GM12878 (cell line): ENCODE measurements at regions not wholly inside any gene's neighbourhood (a gene's known extent, or its start where the extent isn't known, plus 50 kb on each side); places are given as distances from the start of the nearest gene placed in this dataset.

Experiments used
- ATAC-seq: fragments of 200-7000 bp; cut with Tn5 transposase; 3 replicates; pipeline ENCODE4 v1.9.1; 2020; ENCODE audit warnings: mild to moderate bottlenecking, moderate library complexity
- BruUV-seq: library from RNA; stranded (reverse); fragments of 400-500 nt; replicated peaks from 2 replicates; lab custom pipeline; 2021; lab: Mats Ljungman, UMichigan
- CTCF ChIA-PET: fragments of 300-600 bp; sonication (Branson Sonifier 250); formaldehyde crosslinking; extraction: SDS; loops from one replicate; lab custom pipeline; 2021; ENCODE audit warnings: inconsistent platforms; lab: Yijun Ruan, JAX
- POLR2A ChIA-PET: fragments of 350-600 bp; formaldehyde crosslinking; extraction: SDS; loops from one replicate; lab custom pipeline; 2021; ENCODE audit warnings: inconsistent platforms; lab: Charles Lee
- RAD21 ChIA-PET: fragments of 300-600 bp; sonication (Branson Sonifier 250); formaldehyde crosslinking; loops from one replicate; lab custom pipeline; 2023; ENCODE audit warnings: antibody characterized with exemption; ENCODE audit not compliant: unreplicated experiment; lab: Charles Lee
- SMC1A ChIA-PET: fragments of 300-600 bp; sonication (Branson Sonifier 250); formaldehyde crosslinking; loops from one replicate; lab custom pipeline; 2023; ENCODE audit not compliant: unreplicated experiment, uncharacterized antibody; lab: Charles Lee
- DNase-seq: peaks from one replicate; pipeline ENCODE4 v3.0.0-alpha.2; 2011; ENCODE audit warnings: low read depth, low spot score
- FAIRE-seq: peaks from 3 replicates; lab custom pipeline; 2011; peaks lifted over from hg19 to GRCh38; lab: Jason Lieb, UNC
- H2AFZ ChIP-seq: 2 replicates; pipeline ENCODE4 v1.6.0; 2011; ENCODE audit warnings: low read depth, low read length, control low read depth; ENCODE audit not compliant: control insufficient read depth
- H3K27ac ChIP-seq: 2 replicates; pipeline ENCODE4 v1.5.1; 2011; ENCODE audit warnings: control low read depth; ENCODE audit not compliant: control insufficient read depth, insufficient read depth
- H3K27me3 ChIP-seq, 2 experiments: replicated peaks in 1 of 2; 2 replicates each; pipeline versions ENCODE4 v1.6.0 to v1.6.1; 2011; ENCODE audit warnings: low read length in 1 of 2; ENCODE audit not compliant: control insufficient read depth in 2 of 2, insufficient read depth in 2 of 2
- H3K36me3 ChIP-seq, 2 experiments: 2 replicates each; pipeline ENCODE4 v1.5.1; 2011; ENCODE audit warnings: low read length in 1 of 2; ENCODE audit not compliant: control insufficient read depth in 2 of 2, insufficient read depth in 2 of 2
- H3K4me1 ChIP-seq: 2 replicates; pipeline ENCODE4 v1.6.1; 2011; ENCODE audit warnings: mild to moderate bottlenecking, low read length, moderate library complexity, mixed read lengths; ENCODE audit not compliant: control insufficient read depth, insufficient read depth
- H3K4me2 ChIP-seq: 2 replicates; pipeline ENCODE4 v1.6.0; 2011; ENCODE audit warnings: control low read depth; ENCODE audit not compliant: control insufficient read depth, insufficient read depth
- H3K4me3 ChIP-seq: fragments of 200-600 bp; sonication (generic); 2 replicates; pipeline ENCODE4 v1.5.1; 2016
- H3K79me2 ChIP-seq: 2 replicates; pipeline ENCODE4 v1.6.0; 2011; ENCODE audit warnings: low read length; ENCODE audit not compliant: control insufficient read depth, insufficient read depth
- H3K9ac ChIP-seq: 2 replicates; pipeline ENCODE4 v1.8.0; 2011; ENCODE audit warnings: low read length, control low read depth, mixed read lengths; ENCODE audit not compliant: control insufficient read depth, insufficient read depth
- H3K9me3 ChIP-seq: replicated peaks from 3 replicates; pipeline ENCODE4 v1.5.1; 2011; ENCODE audit warnings: mild to moderate bottlenecking, low read length; ENCODE audit not compliant: control insufficient read depth, insufficient read depth
- H4K20me1 ChIP-seq: 2 replicates; pipeline ENCODE4 v1.6.0; 2011; ENCODE audit not compliant: control insufficient read depth, insufficient read depth
- CBX5 ChIP-seq: sonication (generic); IDR thresholded peaks from 2 replicates; pipeline ENCODE4 v1.6.1; 2016; ENCODE audit warnings: low read depth, moderate library complexity, mild to moderate bottlenecking, inconsistent platforms
- CHD1 ChIP-seq: IDR thresholded peaks from 2 replicates; pipeline ENCODE4 v1.6.1; 2012; ENCODE audit warnings: low read depth, low read length, improper control_type of control experiment
- EP300 ChIP-seq, 2 experiments: fragments of 150-350 bp in 1 of 2; IDR thresholded peaks; 2 replicates each; pipeline ENCODE4 v1.6.1; 2011 to 2012; ENCODE audit warnings: low read depth in 2 of 2, low read length in 2 of 2, borderline replicate concordance in 1 of 2, improper control_type of control experiment in 1 of 2, inconsistent platforms in 1 of 2; ENCODE audit not compliant: control insufficient read depth in 1 of 2
- HDGF ChIP-seq: fragments of 450-650 bp; IDR thresholded peaks from 2 replicates; pipeline ENCODE4 v1.6.1; 2016; ENCODE audit warnings: antibody characterized with exemption
- IKZF2 ChIP-seq, 2 experiments: fragments of 450-650 bp; IDR thresholded peaks; 2 replicates each; pipeline ENCODE4 v1.6.1; 2017; ENCODE audit warnings: mild to moderate bottlenecking in 2 of 2, moderate library complexity in 2 of 2
- JUNB ChIP-seq: IDR thresholded peaks from 2 replicates; pipeline ENCODE4 v1.6.1; 2016; ENCODE audit warnings: antibody characterized with exemption, mild to moderate bottlenecking
- KLF5 ChIP-seq: fragments of 450-650 bp; IDR thresholded peaks from 2 replicates; pipeline ENCODE4 v1.6.1; 2014; ENCODE audit warnings: mild to moderate bottlenecking; ENCODE audit not compliant: partially characterized antibody
- MEF2A ChIP-seq: IDR thresholded peaks from 2 replicates; pipeline ENCODE4 v1.6.1; 2011; ENCODE audit warnings: low read depth, mild to moderate bottlenecking, low read length, moderate library complexity; ENCODE audit not compliant: insufficient read depth
- MTA2 ChIP-seq: fragments of 450-650 bp; IDR thresholded peaks from 2 replicates; pipeline ENCODE4 v1.6.1; 2016; ENCODE audit warnings: low read depth, mild to moderate bottlenecking, moderate library complexity
- NR2C2 ChIP-seq: IDR thresholded peaks from 2 replicates; pipeline ENCODE4 v1.6.1; 2011; ENCODE audit warnings: borderline replicate concordance, low read depth; ENCODE audit not compliant: control insufficient read depth, insufficient read length
- NRF1 ChIP-seq: conservative IDR thresholded peaks from 2 replicates; pipeline ENCODE4 v1.6.1; 2011; ENCODE audit warnings: mild to moderate bottlenecking, low read depth, low read length, improper control_type of control experiment
- SMAD5 ChIP-seq: IDR thresholded peaks from 2 replicates; pipeline ENCODE4 v1.6.1; 2016; ENCODE audit warnings: antibody characterized with exemption, low read depth
- STAT1 ChIP-seq: fragments of 450-650 bp; conservative IDR thresholded peaks from 2 replicates; pipeline ENCODE4 v1.6.1; 2014; ENCODE audit warnings: antibody characterized with exemption, mild to moderate bottlenecking
- TBL1XR1 ChIP-seq: IDR thresholded peaks from 2 replicates; pipeline ENCODE4 v1.6.1; 2012; ENCODE audit warnings: low read depth, low read length, improper control_type of control experiment
- ZNF24 ChIP-seq: fragments of 450-650 bp; IDR thresholded peaks from 2 replicates; pipeline ENCODE4 v1.6.1; 2017; ENCODE audit warnings: antibody characterized with exemption, mild to moderate bottlenecking
- ZNF274 ChIP-seq: IDR thresholded peaks from one replicate; pipeline ENCODE4 v1.8.0; 2011; ENCODE audit not compliant: insufficient read length, insufficient read depth
- ZZZ3 ChIP-seq: IDR thresholded peaks from 2 replicates; pipeline ENCODE4 v1.6.1; 2011; ENCODE audit warnings: low read depth; ENCODE audit not compliant: control insufficient read depth, insufficient read length
- WGBS: methylation state at CpG from one replicate; pipeline ENCODE4 v1.1.6; 2016; ENCODE audit warnings: low lambda C conversion rate; ENCODE audit not compliant: insufficient replicate concordance, insufficient coverage; ENCODE audit errors: missing lambda C conversion rate; 5-methylcytosine and 5-hydroxymethylcytosine counted together
- in situ Hi-C: fragments of 300-500 bp; cut with MboI; formaldehyde crosslinking; loops from 9 replicates; pipeline ENCODE4 v1.14.3; 2018; ENCODE audit warnings: mixed read lengths
- intact Hi-C: fragments of 100-400 bp; cut with micrococcal nuclease; formaldehyde crosslinking; loops from one replicate; pipeline ENCODE4 v1.14.2; 2022; ENCODE audit not compliant: unreplicated experiment
- TF ChIP-seq, protein P1 (sequence below): fragments of 450-650 bp; IDR thresholded peaks from 2 replicates; pipeline ENCODE4 v1.6.1; 2017; ENCODE audit warnings: mild to moderate bottlenecking, low read depth, inconsistent platforms; ENCODE audit not compliant: poor library complexity, severe bottlenecking
- TF ChIP-seq, protein P2 (sequence below), 3 experiments: IDR thresholded peaks in 2 of 3; conservative IDR thresholded peaks in 1 of 3; 2 replicates each; pipeline ENCODE4 v1.5.1; 2011; ENCODE audit warnings: low read depth in 3 of 3, low read length in 3 of 3, mild to moderate bottlenecking in 3 of 3, control low read depth in 2 of 3, moderate library complexity in 2 of 3, inconsistent platforms in 1 of 3, mixed read lengths in 1 of 3; ENCODE audit not compliant: control insufficient read depth in 2 of 3, insufficient read depth in 1 of 3; ENCODE audit errors: extremely low read depth in 1 of 3

DNA sequence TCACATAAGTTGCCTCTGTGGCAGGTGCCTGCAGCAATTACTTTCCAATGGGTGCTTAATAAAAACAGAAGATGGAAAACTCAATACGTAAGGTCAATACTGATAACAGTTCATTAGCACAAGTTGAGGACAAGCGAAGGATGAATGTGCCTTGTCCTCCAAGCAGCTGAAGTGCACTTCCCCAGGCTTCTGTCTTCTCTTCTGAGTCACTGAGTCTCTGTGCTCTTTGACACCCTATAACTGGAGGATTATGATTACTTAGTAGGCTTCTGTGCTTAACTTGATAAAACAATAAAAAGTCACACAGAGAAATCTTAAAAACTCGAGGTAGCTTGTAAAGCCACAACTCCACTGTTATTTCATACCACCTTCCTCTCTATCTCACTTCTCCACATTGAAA lies 216.6 kb upstream of the ADCY2 start:
- FAIRE-seq: no peak
- Histone ChIP-seq H3K36me3 (no peaks in the 10 kb centered on the region), H3K9me3 (no peaks in the 10 kb centered on the region), H3K27ac (no peak overlapping the region), H4K20me1 (no peaks in the 10 kb centered on the region), H3K4me1 (no peaks in the 10 kb centered on the region), H2AFZ (no peak overlapping the region), H3K27me3 (no peaks in the 10 kb centered on the region), H3K79me2 (no peaks in the 10 kb centered on the region), H3K9ac (no peak overlapping the region), H3K4me3 (no peak overlapping the region), H3K4me2 (no peak overlapping the region)
- BruUV-seq: no TSS peak
- DNase-seq: no peak
- ChIA-PET RAD21 (no interaction called here), SMC1A (no interaction called here), CTCF (no interaction called here), POLR2A (interaction anchor here (1.0 kb wide), 1 partner anchor 12 kb away, joined by 3 read pairs; no protein-coding TSS in a partner anchor)
- WGBS: 32% methylated on average over 3 of the region's 3 CpGs
- in situ Hi-C loops (no loop called here), intact Hi-C loops (no loop called here)
- ATAC-seq: no peak
- TF ChIP-seq MEF2A (no peak), ZZZ3 (no peak), MTA2 (no peak), HDGF (no peak), TBL1XR1 (no peak), JUNB (no peak), IKZF2 (IDR thresholded peaks at IDR 0.05) (no peak), ZNF24 (no peak), CHD1 (no peak), KLF5 (no peak), ZNF274 (no peak), STAT1 (no peak), CBX5 (no peak), NR2C2 (no peak), EP300 (IDR thresholded peaks at IDR 0.05; ENCODE audit: borderline replicate concordance in 1 of 2, control insufficient read depth in 1 of 2, low read depth in 2 of 2, low read length in 2 of 2) (no peak), SMAD5 (no peak), NRF1 (no peak)
- TF ChIP-seq, protein P1, sequence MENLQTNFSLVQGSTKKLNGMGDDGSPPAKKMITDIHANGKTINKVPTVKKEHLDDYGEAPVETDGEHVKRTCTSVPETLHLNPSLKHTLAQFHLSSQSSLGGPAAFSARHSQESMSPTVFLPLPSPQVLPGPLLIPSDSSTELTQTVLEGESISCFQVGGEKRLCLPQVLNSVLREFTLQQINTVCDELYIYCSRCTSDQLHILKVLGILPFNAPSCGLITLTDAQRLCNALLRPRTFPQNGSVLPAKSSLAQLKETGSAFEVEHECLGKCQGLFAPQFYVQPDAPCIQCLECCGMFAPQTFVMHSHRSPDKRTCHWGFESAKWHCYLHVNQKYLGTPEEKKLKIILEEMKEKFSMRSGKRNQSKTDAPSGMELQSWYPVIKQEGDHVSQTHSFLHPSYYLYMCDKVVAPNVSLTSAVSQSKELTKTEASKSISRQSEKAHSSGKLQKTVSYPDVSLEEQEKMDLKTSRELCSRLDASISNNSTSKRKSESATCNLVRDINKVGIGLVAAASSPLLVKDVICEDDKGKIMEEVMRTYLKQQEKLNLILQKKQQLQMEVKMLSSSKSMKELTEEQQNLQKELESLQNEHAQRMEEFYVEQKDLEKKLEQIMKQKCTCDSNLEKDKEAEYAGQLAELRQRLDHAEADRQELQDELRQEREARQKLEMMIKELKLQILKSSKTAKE: no peak
- TF ChIP-seq, protein P2, sequence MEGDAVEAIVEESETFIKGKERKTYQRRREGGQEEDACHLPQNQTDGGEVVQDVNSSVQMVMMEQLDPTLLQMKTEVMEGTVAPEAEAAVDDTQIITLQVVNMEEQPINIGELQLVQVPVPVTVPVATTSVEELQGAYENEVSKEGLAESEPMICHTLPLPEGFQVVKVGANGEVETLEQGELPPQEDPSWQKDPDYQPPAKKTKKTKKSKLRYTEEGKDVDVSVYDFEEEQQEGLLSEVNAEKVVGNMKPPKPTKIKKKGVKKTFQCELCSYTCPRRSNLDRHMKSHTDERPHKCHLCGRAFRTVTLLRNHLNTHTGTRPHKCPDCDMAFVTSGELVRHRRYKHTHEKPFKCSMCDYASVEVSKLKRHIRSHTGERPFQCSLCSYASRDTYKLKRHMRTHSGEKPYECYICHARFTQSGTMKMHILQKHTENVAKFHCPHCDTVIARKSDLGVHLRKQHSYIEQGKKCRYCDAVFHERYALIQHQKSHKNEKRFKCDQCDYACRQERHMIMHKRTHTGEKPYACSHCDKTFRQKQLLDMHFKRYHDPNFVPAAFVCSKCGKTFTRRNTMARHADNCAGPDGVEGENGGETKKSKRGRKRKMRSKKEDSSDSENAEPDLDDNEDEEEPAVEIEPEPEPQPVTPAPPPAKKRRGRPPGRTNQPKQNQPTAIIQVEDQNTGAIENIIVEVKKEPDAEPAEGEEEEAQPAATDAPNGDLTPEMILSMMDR (IDR thresholded peaks at IDR 0.05 in 2 of 3, conservative IDR thresholded peaks at IDR 0.05 in 1 of 3; ENCODE audit: control insufficient read depth in 2 of 3, extremely low read depth in 1 of 3, insufficient read depth in 1 of 3, low read depth in 3 of 3, low read length in 3 of 3): no peak
